ENCODE measurements at regions not wholly inside any gene's neighbourhood (a gene's known extent, or its start where the extent isn't known, plus 50 kb on each side); places are given as distances from the start of the nearest gene placed in this dataset.

- TF ChIP-seq CTCF (IDR thresholded peaks at IDR 0.05) (no peak), POLR2A (IDR thresholded peaks at IDR 0.05) (no peak), POLR2AphosphoS5 (IDR thresholded peaks at IDR 0.05) (no peak), EP300 (IDR thresholded peaks at IDR 0.05) (no peak)
Observed at GRCh38 chr10:61609701-61610100, 53.0 kb upstream of the CABCOCO1 start.

All from stomach (tissue), 4 donors.